Mesenchymal stem cell (in vitro differentiated cells and primary cell): ENCODE measurements at regions not wholly inside any gene's neighbourhood (a gene's known extent, or its start where the extent isn't known, plus 50 kb on each side); places are given as distances from the start of the nearest gene placed in this dataset.

ENCODE experiments used
- DNase-seq: peaks from one replicate; pipeline ENCODE4 v3.0.0-alpha.2; 2013
- H2AFZ ChIP-seq: one replicate; pipeline ENCODE4 v1.6.1; 2013; ENCODE audit warnings: low read depth, mild to moderate bottlenecking, control low read depth, inconsistent platforms, low read length, moderate library complexity
- H2AK5ac ChIP-seq: 2 replicates; pipeline ENCODE4 v1.6.1; 2013; ENCODE audit warnings: low read length, moderate library complexity, mild to moderate bottlenecking, inconsistent platforms; ENCODE audit not compliant: severe bottlenecking
- H2BK120ac ChIP-seq: one replicate; pipeline ENCODE4 v1.6.1; 2013; ENCODE audit warnings: low read depth, mild to moderate bottlenecking, inconsistent platforms, low read length, moderate library complexity
- H2BK12ac ChIP-seq, 2 experiments: one replicate each; pipeline ENCODE4 v1.6.1; 2013; ENCODE audit warnings: inconsistent platforms in 2 of 2, low read length in 2 of 2, mild to moderate bottlenecking in 2 of 2, moderate library complexity in 2 of 2, control low read depth in 1 of 2
- H2BK15ac ChIP-seq: one replicate; pipeline ENCODE4 v1.6.1; 2013; ENCODE audit warnings: mild to moderate bottlenecking, low read depth, inconsistent platforms; ENCODE audit not compliant: poor library complexity, severe bottlenecking
- H2BK5ac ChIP-seq: 2 replicates; pipeline ENCODE4 v1.6.1; 2013; ENCODE audit warnings: low read depth, mild to moderate bottlenecking, low read length, control low read depth, inconsistent platforms; ENCODE audit not compliant: poor library complexity, severe bottlenecking
- H3K14ac ChIP-seq, 2 experiments: one replicate each; pipeline ENCODE4 v1.6.1; 2013; ENCODE audit warnings: inconsistent platforms in 2 of 2, low read length in 2 of 2, control low read depth in 1 of 2, mild to moderate bottlenecking in 1 of 2, moderate library complexity in 1 of 2
- H3K18ac ChIP-seq, 2 experiments: one replicate each; pipeline ENCODE4 v1.6.1; 2013; ENCODE audit warnings: inconsistent platforms in 2 of 2, low read length in 2 of 2, control low read depth in 1 of 2, low read depth in 1 of 2, mild to moderate bottlenecking in 1 of 2
- H3K23ac ChIP-seq, 2 experiments: one replicate each; pipeline ENCODE4 v1.6.1; 2013; ENCODE audit warnings: inconsistent platforms in 2 of 2, low read length in 2 of 2, mild to moderate bottlenecking in 2 of 2, moderate library complexity in 2 of 2, control low read depth in 1 of 2
- H3K27ac ChIP-seq: 2 replicates; pipeline ENCODE4 v1.5.1; 2013; ENCODE audit warnings: mild to moderate bottlenecking, moderate library complexity, low read length, control low read depth, inconsistent platforms; ENCODE audit not compliant: poor library complexity, severe bottlenecking
- H3K27me3 ChIP-seq, 2 experiments: 2 replicates each; pipeline versions ENCODE4 v1.6.1 to v1.7.0; 2013; ENCODE audit warnings: low read length in 2 of 2, mild to moderate bottlenecking in 2 of 2, moderate library complexity in 2 of 2, control low read depth in 1 of 2, inconsistent platforms in 1 of 2; ENCODE audit not compliant: control insufficient read depth in 1 of 2, insufficient read depth in 1 of 2
- H3K36me3 ChIP-seq, 2 experiments: 2 replicates each; pipeline versions ENCODE4 v1.6.1 to v1.7.0; 2013; ENCODE audit warnings: low read length in 2 of 2, control low read depth in 1 of 2, inconsistent platforms in 1 of 2, low read depth in 1 of 2, mild to moderate bottlenecking in 1 of 2; ENCODE audit not compliant: insufficient read depth in 2 of 2, control insufficient read depth in 1 of 2
- H3K4ac ChIP-seq, 2 experiments: one replicate each; pipeline ENCODE4 v1.6.1; 2013; ENCODE audit warnings: inconsistent platforms in 2 of 2, low read length in 2 of 2, mild to moderate bottlenecking in 2 of 2, moderate library complexity in 2 of 2, control low read depth in 1 of 2, low read depth in 1 of 2
- H3K4me1 ChIP-seq: 2 replicates; pipeline ENCODE4 v1.6.1; 2013; ENCODE audit warnings: low read depth, low read length, control low read depth; ENCODE audit not compliant: control insufficient read depth, insufficient read depth
- H3K4me2 ChIP-seq: 2 replicates; pipeline ENCODE4 v1.6.1; 2013; ENCODE audit warnings: low read length, mild to moderate bottlenecking, inconsistent platforms; ENCODE audit not compliant: poor library complexity, severe bottlenecking
- H3K4me3 ChIP-seq, 2 experiments: 2 replicates each; pipeline versions ENCODE4 v1.5.1 to v1.7.0; 2013; ENCODE audit warnings: low read length in 2 of 2, mild to moderate bottlenecking in 2 of 2, control low read depth in 1 of 2, low read depth in 1 of 2; ENCODE audit not compliant: insufficient read depth in 1 of 2
- H3K79me1 ChIP-seq: replicated peaks from 2 replicates; pipeline ENCODE4 v1.6.1; 2013; ENCODE audit warnings: mild to moderate bottlenecking, control low read depth, low read length, inconsistent platforms; ENCODE audit not compliant: poor library complexity, severe bottlenecking
- H3K9ac ChIP-seq: 2 replicates; pipeline ENCODE4 v1.7.0; 2013; ENCODE audit warnings: mild to moderate bottlenecking, low read length, moderate library complexity
- H3K9me3 ChIP-seq: 2 replicates; pipeline ENCODE4 v1.7.0; 2013; ENCODE audit warnings: mild to moderate bottlenecking, low read length; ENCODE audit not compliant: control insufficient read depth
- H4K8ac ChIP-seq: one replicate; pipeline ENCODE4 v1.6.1; 2013; ENCODE audit warnings: inconsistent platforms, mild to moderate bottlenecking, low read length, moderate library complexity
- H4K91ac ChIP-seq: one replicate; pipeline ENCODE4 v1.6.1; 2013; ENCODE audit warnings: mild to moderate bottlenecking, low read length, inconsistent platforms
- WGBS: methylation state at CpG from one replicate; pipeline ENCODE4 v1.1.7; 2013; ENCODE audit warnings: mixed read lengths; 5-methylcytosine and 5-hydroxymethylcytosine counted together

DNA sequence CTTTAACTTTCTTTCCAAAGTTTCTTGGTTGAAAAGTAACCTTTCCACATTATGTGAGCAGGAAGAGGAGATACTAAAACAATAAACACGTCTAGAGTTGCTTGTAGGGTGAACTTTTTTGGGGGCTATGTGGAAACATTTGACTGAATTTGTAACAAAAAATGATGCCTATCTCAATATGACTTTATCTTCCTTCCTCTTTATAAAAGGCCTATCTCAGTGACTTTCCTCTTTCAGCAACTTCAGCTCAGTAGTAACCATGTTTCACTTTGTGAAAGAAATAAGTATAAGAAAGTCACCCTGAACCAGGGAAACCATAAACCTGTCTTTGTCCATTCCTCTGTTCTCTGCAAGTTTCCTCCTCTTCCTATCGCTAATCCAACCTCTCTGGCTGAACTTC lies 124.7 kb upstream of the TMEM164 start:
- H4K8ac ChIP-seq: no peak overlapping the region
- no peak overlapping the region for H2BK5ac ChIP-seq
- H3K4me3 ChIP-seq: no peak overlapping the region
- H3K27ac ChIP-seq: no peak overlapping the region
- H3K27me3 ChIP-seq: peaks cover 0 to 32% of the 10 kb centered on the region in 2 experiments
- H3K18ac ChIP-seq: no peak overlapping the region
- no peak overlapping the region for H3K9ac ChIP-seq
- no peak overlapping the region for H2BK120ac ChIP-seq
- H4K91ac ChIP-seq: no peak overlapping the region
- H2BK12ac ChIP-seq: no peak overlapping the region
- H3K4me1 ChIP-seq: no peaks in the 10 kb centered on the region
- no peaks in the 10 kb centered on the region for H3K36me3 ChIP-seq
- no peaks in the 10 kb centered on the region for H3K79me1 ChIP-seq
- H3K23ac ChIP-seq: no peak overlapping the region
- WGBS: 100% methylated on average over 1 of the region's 2 CpGs
- H2AK5ac ChIP-seq: no peak overlapping the region
- H2BK15ac ChIP-seq: no peak overlapping the region
- H3K14ac ChIP-seq: no peak overlapping the region
- DNase-seq: no peak
- H3K4ac ChIP-seq: no peak overlapping the region
- no peak overlapping the region for H2AFZ ChIP-seq
- no peaks in the 10 kb centered on the region for H3K9me3 ChIP-seq
- no peak overlapping the region for H3K4me2 ChIP-seq

DNA sequence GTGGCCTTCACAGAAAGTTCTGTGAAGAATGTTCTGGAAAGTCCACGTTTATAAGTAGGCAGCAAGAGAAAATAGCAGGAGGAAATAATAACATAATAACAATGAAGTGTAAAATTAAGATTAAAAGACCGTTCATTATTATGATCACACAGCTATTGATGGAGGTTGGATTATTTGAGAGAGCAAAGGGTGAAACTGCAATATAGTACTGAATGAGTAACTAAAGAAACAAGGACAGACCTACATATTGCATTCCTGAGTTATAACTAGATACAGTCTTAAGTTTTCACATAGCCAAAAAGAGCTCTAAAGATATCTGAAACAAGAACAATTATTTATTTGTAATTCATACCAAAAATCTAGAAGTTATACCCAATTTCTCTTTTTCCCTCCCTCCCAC lies 122.9 kb upstream of the TMEM164 start:
- H3K4ac ChIP-seq: no peak overlapping the region
- H3K9me3 ChIP-seq: no peaks in the 10 kb centered on the region
- no peak overlapping the region for H3K14ac ChIP-seq
- H3K4me1 ChIP-seq: no peaks in the 10 kb centered on the region
- H3K36me3 ChIP-seq: no peaks in the 10 kb centered on the region
- DNase-seq: no peak
- no CpG with 5 or more reads among the region's 2 CpGs for WGBS
- no peak overlapping the region for H4K8ac ChIP-seq
- no peak overlapping the region for H3K4me2 ChIP-seq
- H2BK5ac ChIP-seq: no peak overlapping the region
- no peak overlapping the region for H2BK120ac ChIP-seq
- H2AFZ ChIP-seq: no peak overlapping the region
- H3K18ac ChIP-seq: no peak overlapping the region
- H3K9ac ChIP-seq: no peak overlapping the region
- H2BK15ac ChIP-seq: no peak overlapping the region
- H2AK5ac ChIP-seq: no peak overlapping the region
- peaks cover 0 to 32% of the 10 kb centered on the region in 2 experiments for H3K27me3 ChIP-seq
- H4K91ac ChIP-seq: no peak overlapping the region
- H3K79me1 ChIP-seq: no peaks in the 10 kb centered on the region
- H3K4me3 ChIP-seq: no peak overlapping the region
- H3K27ac ChIP-seq: no peak overlapping the region
- H2BK12ac ChIP-seq: no peak overlapping the region
- no peak overlapping the region for H3K23ac ChIP-seq

DNA sequence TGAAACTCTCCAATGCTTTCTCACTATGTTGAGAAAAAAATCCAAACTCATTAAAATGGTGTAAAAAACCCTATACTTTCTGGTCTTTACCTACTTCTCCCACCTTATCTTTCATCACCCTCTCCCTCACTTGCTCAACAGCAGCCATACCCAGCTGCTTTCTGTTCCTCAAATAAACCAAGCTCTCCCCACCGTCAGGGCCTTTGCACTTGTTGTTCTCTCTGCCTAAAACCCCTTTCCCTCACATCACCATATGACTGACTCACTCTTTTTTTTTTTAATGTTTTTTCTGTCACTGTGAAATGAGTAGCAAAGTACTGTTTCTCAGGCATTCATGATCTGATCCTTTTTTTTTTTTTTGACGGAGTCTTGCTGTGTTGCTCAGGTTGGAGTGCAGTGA lies 122.3 kb upstream of the TMEM164 start:
- H3K4me1 ChIP-seq: no peaks in the 10 kb centered on the region
- no peak overlapping the region for H2AK5ac ChIP-seq

DNA sequence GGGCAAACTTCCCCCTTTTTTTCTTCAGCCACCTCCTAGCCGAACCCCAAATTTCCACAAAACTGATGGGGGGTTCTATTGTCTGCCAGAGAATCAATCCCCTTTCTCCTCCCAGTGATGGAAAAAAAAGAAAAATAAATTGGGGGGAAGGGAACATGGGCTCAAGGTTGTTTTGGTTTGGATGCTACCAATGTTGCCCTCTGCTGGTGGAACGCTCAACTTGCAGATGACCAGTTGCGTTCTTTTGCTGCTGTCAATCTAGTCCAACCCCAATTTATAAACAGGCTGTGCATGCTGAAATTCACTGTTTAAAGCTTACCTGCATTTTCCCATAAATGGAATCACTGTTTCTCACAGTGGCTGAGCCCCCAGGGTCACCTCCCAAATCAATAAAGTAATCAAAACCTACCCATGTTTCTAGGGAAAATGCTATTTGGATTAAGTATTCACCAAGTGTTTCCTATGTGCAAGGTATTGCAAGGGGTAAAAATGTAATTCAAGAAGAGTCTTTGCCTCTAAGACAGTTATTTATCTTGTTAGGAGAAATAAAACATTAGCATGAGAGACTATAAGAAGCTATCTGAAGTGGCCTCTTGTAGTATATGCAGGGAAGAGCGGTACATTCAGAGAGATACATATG lies 116.7 kb upstream of the TMEM164 start:
- Histone ChIP-seq H3K18ac (no peak overlapping the region), H3K23ac (no peak overlapping the region), H3K79me1 (no peaks in the 10 kb centered on the region), H3K27me3 (peaks cover 0 to 24% of the 10 kb centered on the region in 2 experiments), H2BK5ac (no peak overlapping the region), H3K27ac (no peak overlapping the region), H4K8ac (no peak overlapping the region), H3K4me1 (no peaks in the 10 kb centered on the region), H3K4me3 (no peak overlapping the region), H2BK15ac (no peak overlapping the region), H3K36me3 (no peaks in the 10 kb centered on the region), H2BK120ac (no peak overlapping the region), H2BK12ac (no peak overlapping the region), H3K4ac (no peak overlapping the region), H2AFZ (no peak overlapping the region), H3K4me2 (no peak overlapping the region), H3K9me3 (no peaks in the 10 kb centered on the region), H3K9ac (no peak overlapping the region), H4K91ac (no peak overlapping the region), H3K14ac (no peak overlapping the region), H2AK5ac (no peak overlapping the region)
- peak; percentile 48 for DNase-seq
- 49% methylated on average over 2 of the region's 4 CpGs for WGBS

More for the DNA sequence above, 122.3 kb upstream of the TMEM164 start:
- no peaks in the 10 kb centered on the region for H3K9me3 ChIP-seq
- H3K36me3 ChIP-seq: no peaks in the 10 kb centered on the region
- 67% methylated on average over 1 of the region's 2 CpGs for WGBS
- H2AFZ ChIP-seq: no peak overlapping the region
- peaks cover 0 to 34% of the 10 kb centered on the region in 2 experiments for H3K27me3 ChIP-seq
- H3K4me2 ChIP-seq: no peak overlapping the region
- H2BK5ac ChIP-seq: no peak overlapping the region
- H4K8ac ChIP-seq: no peak overlapping the region
- H3K14ac ChIP-seq: no peak overlapping the region
- no peak overlapping the region for H4K91ac ChIP-seq
- no peak overlapping the region for H2BK15ac ChIP-seq
- no peak overlapping the region for H3K9ac ChIP-seq
- no peak overlapping the region for H3K4ac ChIP-seq
- no peak overlapping the region for H3K4me3 ChIP-seq
- no peak for DNase-seq
- no peak overlapping the region for H2BK12ac ChIP-seq
- H3K27ac ChIP-seq: no peak overlapping the region
- no peak overlapping the region for H3K23ac ChIP-seq
- H3K18ac ChIP-seq: no peak overlapping the region
- H3K79me1 ChIP-seq: no peaks in the 10 kb centered on the region
- H2BK120ac ChIP-seq: no peak overlapping the region
